HG02981 (cell line): ENCODE measurements at regions not wholly inside any gene's neighbourhood (a gene's known extent, or its start where the extent isn't known, plus 50 kb on each side); places are given as distances from the start of the nearest gene placed in this dataset.
"Not testable (repeated sequence)": the region's sequence is repeated elsewhere in the genome, so short reads cannot be mapped to it uniquely, and the experiment has no call there.

Experiments used
- ATAC-seq: cut with Tn5 transposase; IDR thresholded peaks from one replicate; pipeline ENCODE4 v1.9.1; 2021; ENCODE audit warnings: mild to moderate bottlenecking, moderate library complexity; ENCODE audit not compliant: unreplicated experiment

- no peak for ATAC-seq
Measured at GRCh38 chr13:80680786-80681366, 339.9 kb upstream of the SPRY2 start.

GRCh38 chr13:80679423-80679822 lies 338.5 kb upstream of the SPRY2 start:
- no peak for ATAC-seq

DNA sequence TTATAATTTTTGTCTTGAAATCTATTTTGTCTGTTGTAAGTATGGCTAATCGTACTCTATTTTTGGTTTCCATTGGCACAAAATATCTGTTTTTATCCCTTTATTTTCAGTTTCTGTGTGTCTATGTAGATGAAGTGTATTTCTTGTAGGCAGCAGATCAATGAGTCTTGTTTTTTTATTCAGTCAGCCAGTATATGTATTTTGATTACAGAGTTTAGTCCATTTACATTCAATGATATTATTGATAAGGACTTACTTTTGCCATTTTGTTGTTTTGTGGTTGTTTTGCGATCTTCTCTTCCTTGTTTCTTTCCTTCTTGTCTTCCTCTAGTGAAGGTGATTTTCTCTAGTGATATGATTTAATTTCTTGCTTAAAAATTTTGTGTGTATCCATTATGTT lies 336.3 kb upstream of the SPRY2 start:
- no peak for ATAC-seq

- not testable (repeated sequence) for ATAC-seq
Measured at GRCh38 chr13:80675442-80675841, 334.5 kb upstream of the SPRY2 start.

DNA sequence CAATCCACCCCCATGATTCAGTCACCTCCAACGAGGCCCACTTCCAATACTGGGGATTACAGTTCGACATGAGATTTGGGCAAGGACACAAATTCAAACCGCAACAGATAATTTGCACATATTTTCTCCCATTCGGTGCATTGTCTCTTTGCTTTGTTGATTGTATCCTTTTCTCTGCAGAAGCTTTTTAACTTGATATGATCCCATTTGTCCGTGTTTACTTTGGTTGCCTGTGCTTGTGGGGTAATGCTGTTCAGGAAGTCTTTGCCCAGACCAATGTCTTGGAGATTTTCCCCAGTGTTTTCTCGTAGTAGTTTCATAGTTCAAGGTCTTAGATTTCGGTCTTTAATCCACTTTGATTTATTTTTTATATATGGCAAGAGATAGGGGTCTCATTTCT lies 330.8 kb upstream of the SPRY2 start:
- ATAC-seq: no peak

DNA sequence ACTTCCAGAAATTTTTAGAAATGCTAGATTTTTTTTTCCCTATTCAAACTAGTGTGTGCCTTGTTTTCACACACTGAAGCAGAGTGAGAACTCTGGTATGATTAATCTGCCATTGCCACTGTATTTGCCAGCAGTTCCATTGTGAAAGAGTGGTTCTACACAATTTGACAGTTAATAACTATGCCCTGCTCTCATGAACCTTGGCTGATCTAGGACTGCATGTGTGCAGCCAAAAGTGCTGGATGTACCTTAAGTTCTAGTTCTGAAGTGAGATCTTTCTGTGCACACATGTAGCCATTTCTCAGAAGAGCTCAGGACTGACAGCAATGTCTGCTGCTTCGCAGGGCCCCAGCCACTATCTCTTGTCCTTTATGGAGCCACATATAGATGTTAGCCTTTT lies 328.2 kb upstream of the SPRY2 start:
- ATAC-seq: no peak

GRCh38 chr13:80668452-80668851 lies 327.5 kb upstream of the SPRY2 start:
- ATAC-seq: no peak

- no peak for ATAC-seq
Measured at GRCh38 chr13:80666782-80667552, 326.0 kb upstream of the SPRY2 start.

DNA sequence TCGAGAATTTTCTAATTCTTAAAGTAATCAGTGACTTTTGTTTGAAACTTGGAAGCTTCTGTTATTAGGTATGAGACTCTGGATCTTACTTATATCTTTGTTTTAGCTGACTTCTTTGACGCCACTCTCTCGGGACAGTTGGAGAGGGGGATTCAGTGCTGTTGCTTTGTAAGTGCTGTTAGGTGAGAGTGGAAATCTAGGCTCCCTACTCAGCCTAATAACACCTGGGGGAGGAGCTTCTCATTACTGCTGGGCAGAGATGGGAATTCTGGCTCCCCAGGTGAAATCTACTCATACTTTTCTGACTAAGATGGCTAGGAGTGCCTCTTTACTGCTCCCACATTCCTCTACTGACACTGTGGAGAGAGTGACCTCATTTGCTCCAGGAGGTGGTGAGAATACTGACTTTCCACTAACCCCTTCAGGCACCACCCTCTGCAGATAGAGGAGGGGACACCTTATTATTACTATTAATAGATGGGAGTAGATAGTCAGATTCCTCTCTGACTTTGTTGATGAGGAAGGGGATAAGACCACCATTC lies 324.9 kb upstream of the SPRY2 start:
- no peak for ATAC-seq

- ATAC-seq: no peak
Measured at GRCh38 chr13:80664950-80665349, 324.0 kb upstream of the SPRY2 start.

DNA sequence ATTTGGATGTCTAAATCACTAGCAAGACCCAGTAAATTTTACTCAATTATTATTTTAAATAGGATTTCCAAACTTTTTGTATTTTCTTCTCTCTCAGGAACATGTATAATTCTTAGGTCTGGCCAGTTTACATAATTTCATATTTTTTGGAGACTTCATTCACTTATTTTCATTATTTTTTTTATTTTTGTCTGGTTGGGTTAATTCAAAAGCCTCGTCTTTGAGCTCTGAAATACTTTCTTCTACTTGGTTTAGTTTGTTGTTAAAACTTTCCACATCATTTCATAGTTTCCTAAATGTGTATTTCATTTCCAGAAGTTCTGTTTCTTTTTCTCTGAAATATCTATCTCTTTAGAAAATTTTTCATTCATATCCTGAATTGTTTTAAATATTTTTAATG lies 322.9 kb upstream of the SPRY2 start:
- no peak for ATAC-seq

DNA sequence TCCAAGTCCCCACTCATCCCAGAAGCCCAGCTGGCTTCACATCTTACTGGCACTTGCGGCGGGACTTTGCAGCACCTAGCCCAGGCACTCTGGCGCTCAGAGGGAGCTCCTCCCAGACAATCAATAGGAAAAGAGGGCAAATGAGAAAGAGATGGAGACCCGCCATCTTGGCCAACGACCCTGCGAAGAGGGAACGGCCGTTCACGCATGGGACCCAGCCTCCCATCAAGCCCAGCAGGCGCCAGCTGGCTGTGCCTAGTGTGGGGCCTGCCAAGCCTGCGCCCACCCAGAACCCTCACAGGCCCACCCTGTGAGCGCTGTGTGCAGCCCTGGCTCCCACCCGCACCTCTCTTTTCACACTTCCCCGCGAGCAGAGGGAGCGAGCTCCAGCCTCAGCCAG lies 317.8 kb upstream of the SPRY2 start:
- ATAC-seq: no peak

DNA sequence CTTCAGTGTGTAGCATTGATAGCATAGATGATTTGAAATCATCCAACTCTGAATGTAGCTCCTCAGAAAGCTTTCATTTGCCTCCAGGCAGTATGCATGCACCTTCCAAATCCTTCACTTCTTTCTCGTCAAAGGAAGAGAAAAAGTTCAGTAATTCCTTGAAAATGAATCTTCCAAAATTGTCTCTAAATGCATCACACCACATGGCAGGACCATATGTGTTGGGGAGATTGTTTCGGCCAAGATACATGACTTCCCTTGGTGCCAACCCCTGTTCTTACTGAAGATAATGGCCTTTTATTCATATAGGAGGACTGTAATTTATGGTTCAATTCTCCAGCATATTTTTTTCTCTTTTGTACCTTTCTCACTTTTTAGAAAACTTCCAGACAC lies 315.6 kb upstream of the SPRY2 start:
- ATAC-seq: no peak

- no peak for ATAC-seq
Measured at GRCh38 chr13:80655778-80656511, 315.0 kb upstream of the SPRY2 start.

DNA sequence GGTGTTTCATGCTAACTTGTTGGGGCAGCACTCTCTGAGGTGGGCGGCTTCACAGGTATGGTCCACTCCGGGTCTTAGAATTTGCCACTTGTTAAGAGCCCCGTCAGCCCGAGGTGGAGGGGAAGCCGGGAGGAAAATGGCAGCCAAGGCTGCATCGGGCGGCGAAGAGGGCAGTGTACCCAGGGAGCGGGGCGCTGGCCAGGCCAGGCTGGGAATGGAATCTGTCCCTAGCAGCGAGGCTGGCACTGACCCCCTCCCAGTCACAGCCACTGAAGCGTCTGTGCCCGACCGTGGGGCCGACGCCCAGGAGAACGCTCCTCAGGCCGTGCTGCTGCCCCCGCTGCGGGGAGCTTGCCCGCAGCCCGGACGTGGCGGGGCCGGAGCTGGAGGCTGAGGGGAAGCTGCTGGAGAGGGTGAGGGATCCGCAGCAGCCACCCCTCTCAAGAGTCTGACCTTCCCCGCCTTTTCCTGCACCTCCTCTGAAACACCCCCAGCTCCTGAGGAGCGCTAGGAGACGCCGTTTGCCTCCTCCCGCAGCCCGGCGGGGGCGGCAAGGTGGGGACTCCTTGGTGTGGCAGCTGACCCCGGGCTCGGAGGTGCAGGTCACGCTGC lies 313.8 kb upstream of the SPRY2 start:
- ATAC-seq: no peak

- no peak for ATAC-seq
Measured at GRCh38 chr13:80649274-80649673, 308.3 kb upstream of the SPRY2 start.

DNA sequence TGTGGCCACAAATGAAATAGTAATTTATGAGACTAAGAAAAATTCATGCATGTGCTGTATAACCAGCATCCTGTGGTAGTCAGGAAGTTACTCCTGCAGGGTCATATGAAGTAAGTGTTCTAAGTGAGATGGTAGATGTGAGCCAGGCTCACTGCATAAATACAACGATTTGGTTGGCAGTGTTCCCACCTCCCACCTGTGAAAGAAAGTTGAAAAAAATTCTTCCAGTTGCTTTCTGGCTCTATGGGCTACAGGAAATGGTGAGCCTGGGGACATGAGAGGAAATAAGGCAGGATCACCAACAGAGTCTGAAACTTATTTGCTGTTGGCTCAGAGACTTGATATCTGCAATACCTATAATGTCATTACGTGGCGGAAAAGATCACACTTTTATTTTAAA lies 301.7 kb upstream of the SPRY2 start:
- ATAC-seq: no peak

- no peak for ATAC-seq
Measured at GRCh38 chr13:80633251-80633650, 292.3 kb upstream of the SPRY2 start.

DNA sequence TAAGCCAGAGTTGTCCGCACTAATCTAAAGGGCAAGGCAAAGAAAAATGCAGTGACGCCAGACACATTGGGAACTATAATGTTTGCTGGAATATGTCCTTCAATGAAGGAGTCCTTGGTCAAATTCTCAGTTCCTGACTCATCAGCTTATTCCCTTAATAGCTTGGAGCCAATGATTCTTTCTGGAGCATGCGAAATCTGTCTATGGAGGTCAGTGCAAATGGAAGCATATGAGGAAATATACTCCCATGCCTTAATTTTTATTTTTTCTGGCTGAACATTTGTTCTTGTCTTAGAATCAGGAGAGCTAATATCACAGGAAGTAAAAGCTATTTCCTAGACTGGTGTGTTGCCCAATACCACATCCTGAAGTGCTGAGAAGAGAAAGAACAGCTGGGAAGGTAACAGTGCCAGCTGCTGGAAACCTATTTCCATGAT lies 289.8 kb upstream of the SPRY2 start:
- ATAC-seq: no peak

DNA sequence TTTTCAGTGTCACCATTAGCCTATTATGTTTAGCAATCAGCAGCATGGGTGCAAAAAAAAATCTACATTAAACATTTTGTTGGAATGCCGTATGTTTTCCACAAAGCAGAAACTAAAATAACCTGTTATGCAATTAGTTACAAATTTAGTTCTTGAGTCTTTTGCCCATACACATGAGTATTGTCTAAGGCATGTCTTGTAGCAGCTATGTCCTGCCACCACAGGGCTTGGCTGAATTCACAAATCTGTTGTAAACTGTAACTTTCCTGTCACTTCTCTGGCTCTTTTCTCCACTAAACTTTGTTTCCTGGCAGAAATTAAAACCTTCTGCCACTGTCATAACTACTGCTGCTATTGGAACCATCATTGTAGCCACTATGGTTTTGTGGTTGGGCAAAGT lies 277.9 kb upstream of the SPRY2 start:
- ATAC-seq: no peak

DNA sequence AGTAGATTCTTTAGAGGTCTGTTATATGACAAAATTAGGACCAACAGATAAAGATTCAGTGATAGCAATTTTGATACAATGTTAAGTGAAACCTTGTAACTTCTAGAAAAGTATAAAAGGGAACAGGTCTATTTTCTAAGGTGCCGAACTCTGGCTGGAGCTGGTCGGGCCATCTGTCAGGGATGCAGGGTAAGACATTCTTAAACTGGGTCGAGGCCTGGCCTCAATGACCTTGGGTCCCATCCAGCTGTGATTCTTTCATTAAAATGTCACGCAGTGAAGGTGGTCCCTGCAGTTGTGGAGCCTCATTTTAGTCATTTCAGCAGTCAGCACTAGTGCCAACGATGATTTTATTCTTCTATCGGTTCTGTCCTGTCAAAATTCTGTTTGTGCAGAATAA lies 271.9 kb upstream of the SPRY2 start:
- ATAC-seq: no peak
